ENCODE measurements at regions not wholly inside any gene's neighbourhood (a gene's known extent, or its start where the extent isn't known, plus 50 kb on each side); places are given as distances from the start of the nearest gene placed in this dataset.

DNA sequence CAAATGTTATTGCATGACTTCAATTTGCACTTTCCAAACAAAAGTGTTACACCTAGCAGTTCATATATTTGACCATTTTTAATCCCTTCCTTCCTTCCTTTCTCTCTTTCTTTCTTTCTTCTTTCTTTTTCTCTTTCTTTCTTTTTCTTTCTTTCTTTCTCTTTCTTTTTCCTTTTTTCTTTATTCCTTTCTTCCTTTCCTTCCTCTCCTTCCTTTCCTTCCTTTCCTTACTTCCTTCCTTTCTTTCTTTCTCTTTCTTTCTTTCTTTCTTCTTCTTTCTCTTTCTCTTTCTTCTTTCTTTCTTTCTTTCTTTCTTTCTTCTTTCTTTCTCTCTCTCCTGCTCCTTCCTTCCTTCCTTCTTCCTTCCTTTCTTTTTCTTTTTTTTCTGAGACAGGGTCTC lies 146.7 kb upstream of the ALKAL2 start:
- H3K9me3 ChIP-seq = peaks cover 10% of the 10 kb centered on the region; the same call in 1 of the 2 replicates
- no peak for DNase-seq
- no peak overlapping the region for H3K4me3 ChIP-seq (ENCODE audit: low read depth in 2 of 2, low read length in 1 of 2)
- no peak overlapping the region for H3K4me2 ChIP-seq
- no peaks in the 10 kb centered on the region for H3K79me2 ChIP-seq (ENCODE audit: insufficient read depth)
- POLR2A ChIA-PET = no interaction called here
- no peak overlapping the region for H3K9ac ChIP-seq
- H3K27me3 ChIP-seq (ENCODE audit: insufficient read depth) = no peaks in the 10 kb centered on the region
- CTCF ChIA-PET = no interaction called here
- H3K4me1 ChIP-seq (ENCODE audit: control insufficient read depth in 1 of 2, insufficient read depth in 2 of 2, low read depth in 1 of 2, low read length in 1 of 2) = peaks cover 0 to 20% of the 10 kb centered on the region in 2 experiments; a peak in 1 of 4 replicates
- no peak for TF ChIP-seq RFX5 (IDR thresholded peaks at IDR 0.05; ENCODE audit: low read length)
- TF ChIP-seq GABPA (IDR thresholded peaks at IDR 0.05; ENCODE audit: low read depth) = no peak
- TF ChIP-seq TCF12 (IDR thresholded peaks at IDR 0.05) = no peak
- TF ChIP-seq SIN3A (IDR thresholded peaks at IDR 0.05; ENCODE audit: borderline replicate concordance, low read depth, low read length) = no peak
- no peak for TF ChIP-seq EZH2phosphoT487 (IDR thresholded peaks at IDR 0.05; ENCODE audit: borderline replicate concordance, low read depth)
- no peaks in the 10 kb centered on the region for H3F3A ChIP-seq (replicated peaks; ENCODE audit: insufficient read depth)
- no peaks in the 10 kb centered on the region for H3K9me2 ChIP-seq
- H4K20me1 ChIP-seq (ENCODE audit: insufficient read depth) = no peaks in the 10 kb centered on the region
- H2AFZ ChIP-seq (ENCODE audit: low read depth) = no peak overlapping the region
- no peaks in the 10 kb centered on the region for H3K36me3 ChIP-seq (replicated peaks in 1 of 2; ENCODE audit: control insufficient read depth in 1 of 2, insufficient read depth in 2 of 2, low read length in 1 of 2)
- H3K27ac ChIP-seq (ENCODE audit: low read depth in 2 of 2, low read length in 1 of 2) = no peak overlapping the region

DNA sequence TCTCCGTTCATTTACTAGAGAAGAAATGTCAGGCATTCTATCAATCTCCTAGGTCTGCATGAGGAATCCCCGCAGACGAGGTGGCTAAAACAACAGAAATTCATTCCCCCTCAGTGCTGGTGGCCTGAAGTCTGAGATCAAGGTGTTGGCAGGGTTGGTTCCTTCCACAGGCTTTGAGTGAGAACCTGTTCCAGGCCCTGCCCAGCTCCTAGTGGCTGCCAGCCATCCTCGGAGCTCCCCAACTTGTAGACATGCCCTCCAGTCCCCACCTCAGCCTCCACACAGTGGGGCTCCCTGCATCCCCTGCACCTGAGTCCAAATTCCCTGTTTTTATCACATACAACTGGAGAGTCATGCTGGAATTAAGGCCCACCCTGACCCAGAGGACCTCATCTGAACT lies 145.3 kb upstream of the ALKAL2 start:
- no peak for DNase-seq
- Histone ChIP-seq H3K4me1 (ENCODE audit: control insufficient read depth in 1 of 2, insufficient read depth in 2 of 2, low read depth in 1 of 2, low read length in 1 of 2) (peaks cover 0 to 6% of the 10 kb centered on the region in 2 experiments; a peak in 1 of 4 replicates), H3K9ac (no peak overlapping the region), H3K36me3 (replicated peaks in 1 of 2; ENCODE audit: control insufficient read depth in 1 of 2, insufficient read depth in 2 of 2, low read length in 1 of 2) (no peaks in the 10 kb centered on the region), H3K9me2 (no peaks in the 10 kb centered on the region), H3K4me2 (no peak overlapping the region), H3K27ac (ENCODE audit: low read depth in 2 of 2, low read length in 1 of 2) (no peak overlapping the region), H3K4me3 (ENCODE audit: low read depth in 2 of 2, low read length in 1 of 2) (no peak overlapping the region), H3F3A (replicated peaks; ENCODE audit: insufficient read depth) (no peaks in the 10 kb centered on the region), H3K9me3 (peaks cover 10% of the 10 kb centered on the region; the same call in 1 of the 2 replicates), H3K27me3 (ENCODE audit: insufficient read depth) (no peaks in the 10 kb centered on the region), H2AFZ (ENCODE audit: low read depth) (no peak overlapping the region), H4K20me1 (ENCODE audit: insufficient read depth) (no peaks in the 10 kb centered on the region), H3K79me2 (ENCODE audit: insufficient read depth) (no peaks in the 10 kb centered on the region)
- WGBS (ENCODE audit: low lambda C conversion rate) = 32% methylated on average over 4 of the region's 4 CpGs
- ChIA-PET CTCF (interaction anchor here (1.1 kb wide), 1 partner anchor 135 kb away, joined by 3 read pairs; no protein-coding TSS in a partner anchor), POLR2A (no interaction called here)
- TF ChIP-seq, protein P1, sequence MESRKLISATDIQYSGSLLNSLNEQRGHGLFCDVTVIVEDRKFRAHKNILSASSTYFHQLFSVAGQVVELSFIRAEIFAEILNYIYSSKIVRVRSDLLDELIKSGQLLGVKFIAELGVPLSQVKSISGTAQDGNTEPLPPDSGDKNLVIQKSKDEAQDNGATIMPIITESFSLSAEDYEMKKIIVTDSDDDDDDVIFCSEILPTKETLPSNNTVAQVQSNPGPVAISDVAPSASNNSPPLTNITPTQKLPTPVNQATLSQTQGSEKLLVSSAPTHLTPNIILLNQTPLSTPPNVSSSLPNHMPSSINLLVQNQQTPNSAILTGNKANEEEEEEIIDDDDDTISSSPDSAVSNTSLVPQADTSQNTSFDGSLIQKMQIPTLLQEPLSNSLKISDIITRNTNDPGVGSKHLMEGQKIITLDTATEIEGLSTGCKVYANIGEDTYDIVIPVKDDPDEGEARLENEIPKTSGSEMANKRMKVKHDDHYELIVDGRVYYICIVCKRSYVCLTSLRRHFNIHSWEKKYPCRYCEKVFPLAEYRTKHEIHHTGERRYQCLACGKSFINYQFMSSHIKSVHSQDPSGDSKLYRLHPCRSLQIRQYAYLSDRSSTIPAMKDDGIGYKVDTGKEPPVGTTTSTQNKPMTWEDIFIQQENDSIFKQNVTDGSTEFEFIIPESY (IDR thresholded peaks at IDR 0.05; ENCODE audit: borderline replicate concordance, low read depth) = no peak
- TF ChIP-seq EP300 (IDR thresholded peaks at IDR 0.05; ENCODE audit: borderline replicate concordance in 1 of 2, low read depth in 1 of 2, low read length in 1 of 2) (no peak), MXI1 (IDR thresholded peaks at IDR 0.05; ENCODE audit: low read depth, low read length) (no peak), GABPA (IDR thresholded peaks at IDR 0.05; ENCODE audit: low read depth) (no peak), FOSL2 (IDR thresholded peaks at IDR 0.05; ENCODE audit: borderline replicate concordance, low read depth) (no peak), SIN3A (IDR thresholded peaks at IDR 0.05; ENCODE audit: borderline replicate concordance, low read depth, low read length) (no peak), RCOR1 (IDR thresholded peaks at IDR 0.05; ENCODE audit: low read length) (no peak), MEF2A (IDR thresholded peaks at IDR 0.05; ENCODE audit: borderline replicate concordance, low read depth) (no peak), NFIC (IDR thresholded peaks at IDR 0.05; ENCODE audit: borderline replicate concordance) (no peak), RXRA (IDR thresholded peaks at IDR 0.05; ENCODE audit: borderline replicate concordance, low read depth) (no peak), NRF1 (IDR thresholded peaks at IDR 0.05; ENCODE audit: low read depth, low read length) (no peak), CHD2 (IDR thresholded peaks at IDR 0.05; ENCODE audit: low read length, partially characterized antibody) (no peak), TEAD4 (IDR thresholded peaks at IDR 0.05; ENCODE audit: borderline replicate concordance, insufficient read depth) (no peak)
- TF ChIP-seq, protein P2, sequence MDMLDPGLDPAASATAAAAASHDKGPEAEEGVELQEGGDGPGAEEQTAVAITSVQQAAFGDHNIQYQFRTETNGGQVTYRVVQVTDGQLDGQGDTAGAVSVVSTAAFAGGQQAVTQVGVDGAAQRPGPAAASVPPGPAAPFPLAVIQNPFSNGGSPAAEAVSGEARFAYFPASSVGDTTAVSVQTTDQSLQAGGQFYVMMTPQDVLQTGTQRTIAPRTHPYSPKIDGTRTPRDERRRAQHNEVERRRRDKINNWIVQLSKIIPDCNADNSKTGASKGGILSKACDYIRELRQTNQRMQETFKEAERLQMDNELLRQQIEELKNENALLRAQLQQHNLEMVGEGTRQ (IDR thresholded peaks at IDR 0.05; ENCODE audit: borderline replicate concordance, low read depth, low read length) = no peak
- TF ChIP-seq, protein P3, sequence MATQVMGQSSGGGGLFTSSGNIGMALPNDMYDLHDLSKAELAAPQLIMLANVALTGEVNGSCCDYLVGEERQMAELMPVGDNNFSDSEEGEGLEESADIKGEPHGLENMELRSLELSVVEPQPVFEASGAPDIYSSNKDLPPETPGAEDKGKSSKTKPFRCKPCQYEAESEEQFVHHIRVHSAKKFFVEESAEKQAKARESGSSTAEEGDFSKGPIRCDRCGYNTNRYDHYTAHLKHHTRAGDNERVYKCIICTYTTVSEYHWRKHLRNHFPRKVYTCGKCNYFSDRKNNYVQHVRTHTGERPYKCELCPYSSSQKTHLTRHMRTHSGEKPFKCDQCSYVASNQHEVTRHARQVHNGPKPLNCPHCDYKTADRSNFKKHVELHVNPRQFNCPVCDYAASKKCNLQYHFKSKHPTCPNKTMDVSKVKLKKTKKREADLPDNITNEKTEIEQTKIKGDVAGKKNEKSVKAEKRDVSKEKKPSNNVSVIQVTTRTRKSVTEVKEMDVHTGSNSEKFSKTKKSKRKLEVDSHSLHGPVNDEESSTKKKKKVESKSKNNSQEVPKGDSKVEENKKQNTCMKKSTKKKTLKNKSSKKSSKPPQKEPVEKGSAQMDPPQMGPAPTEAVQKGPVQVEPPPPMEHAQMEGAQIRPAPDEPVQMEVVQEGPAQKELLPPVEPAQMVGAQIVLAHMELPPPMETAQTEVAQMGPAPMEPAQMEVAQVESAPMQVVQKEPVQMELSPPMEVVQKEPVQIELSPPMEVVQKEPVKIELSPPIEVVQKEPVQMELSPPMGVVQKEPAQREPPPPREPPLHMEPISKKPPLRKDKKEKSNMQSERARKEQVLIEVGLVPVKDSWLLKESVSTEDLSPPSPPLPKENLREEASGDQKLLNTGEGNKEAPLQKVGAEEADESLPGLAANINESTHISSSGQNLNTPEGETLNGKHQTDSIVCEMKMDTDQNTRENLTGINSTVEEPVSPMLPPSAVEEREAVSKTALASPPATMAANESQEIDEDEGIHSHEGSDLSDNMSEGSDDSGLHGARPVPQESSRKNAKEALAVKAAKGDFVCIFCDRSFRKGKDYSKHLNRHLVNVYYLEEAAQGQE (IDR thresholded peaks at IDR 0.05; ENCODE audit: low read depth, low read length) = no peak
- TF ChIP-seq, protein P4, sequence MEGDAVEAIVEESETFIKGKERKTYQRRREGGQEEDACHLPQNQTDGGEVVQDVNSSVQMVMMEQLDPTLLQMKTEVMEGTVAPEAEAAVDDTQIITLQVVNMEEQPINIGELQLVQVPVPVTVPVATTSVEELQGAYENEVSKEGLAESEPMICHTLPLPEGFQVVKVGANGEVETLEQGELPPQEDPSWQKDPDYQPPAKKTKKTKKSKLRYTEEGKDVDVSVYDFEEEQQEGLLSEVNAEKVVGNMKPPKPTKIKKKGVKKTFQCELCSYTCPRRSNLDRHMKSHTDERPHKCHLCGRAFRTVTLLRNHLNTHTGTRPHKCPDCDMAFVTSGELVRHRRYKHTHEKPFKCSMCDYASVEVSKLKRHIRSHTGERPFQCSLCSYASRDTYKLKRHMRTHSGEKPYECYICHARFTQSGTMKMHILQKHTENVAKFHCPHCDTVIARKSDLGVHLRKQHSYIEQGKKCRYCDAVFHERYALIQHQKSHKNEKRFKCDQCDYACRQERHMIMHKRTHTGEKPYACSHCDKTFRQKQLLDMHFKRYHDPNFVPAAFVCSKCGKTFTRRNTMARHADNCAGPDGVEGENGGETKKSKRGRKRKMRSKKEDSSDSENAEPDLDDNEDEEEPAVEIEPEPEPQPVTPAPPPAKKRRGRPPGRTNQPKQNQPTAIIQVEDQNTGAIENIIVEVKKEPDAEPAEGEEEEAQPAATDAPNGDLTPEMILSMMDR (IDR thresholded peaks at IDR 0.05) = no peak
- TF ChIP-seq, protein P5, sequence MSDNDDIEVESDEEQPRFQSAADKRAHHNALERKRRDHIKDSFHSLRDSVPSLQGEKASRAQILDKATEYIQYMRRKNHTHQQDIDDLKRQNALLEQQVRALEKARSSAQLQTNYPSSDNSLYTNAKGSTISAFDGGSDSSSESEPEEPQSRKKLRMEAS (IDR thresholded peaks at IDR 0.05; ENCODE audit: low read depth) = no peak
